ENCODE measurements at regions not wholly inside any gene's neighbourhood (a gene's known extent, or its start where the extent isn't known, plus 50 kb on each side); places are given as distances from the start of the nearest gene placed in this dataset.

GRCh38 chr5:147055850-147056566 lies 177.5 kb upstream of the PPP2R2B start:
- no peak for DNase-seq (ENCODE audit: low read depth, low spot score)
- H3K27me3 ChIP-seq (ENCODE audit: control insufficient read depth in 2 of 2, insufficient read depth in 2 of 2, low read length in 2 of 2), result no peaks in the 10 kb centered on the region
- no peaks in the 10 kb centered on the region for H3K36me3 ChIP-seq (ENCODE audit: control insufficient read depth in 2 of 2, extremely low read depth in 1 of 2, insufficient read depth in 2 of 2, low read length in 2 of 2)
- H3K9ac ChIP-seq (replicated peaks; ENCODE audit: extremely low read depth, insufficient read depth, low read length), result no peak overlapping the region
- no peak overlapping the region for H3K4me3 ChIP-seq (replicated peaks in 1 of 3; ENCODE audit: insufficient read depth in 1 of 3, low read depth in 1 of 3, low read length in 3 of 3)
- H3K79me2 ChIP-seq (ENCODE audit: control insufficient read depth, insufficient read depth, low read length), result no peaks in the 10 kb centered on the region
- ChIA-PET CTCF (interaction anchor here (1.2 to 1.5 kb wide), 2 partner anchors 42 to 133 kb away, joined by 5 to 7 read pairs; no protein-coding TSS in a partner anchor), POLR2A (no interaction called here)
- intact Hi-C loops (cut with micrococcal nuclease) (no loop called here), dilution Hi-C loops (cut with MboI; ENCODE audit: extremely low pct_ligation_motif_present, low sequenced_read_pairs) (no loop called here)
- TF ChIP-seq EZH2 (IDR thresholded peaks at IDR 0.05; ENCODE audit: borderline replicate concordance, low read depth, low read length, severe bottlenecking), result no peak
- no peak for TF ChIP-seq MYC (IDR thresholded peaks at IDR 0.05; ENCODE audit: low read depth, low read length)
- no peak for TF ChIP-seq MAX (IDR thresholded peaks at IDR 0.05; ENCODE audit: insufficient read depth, insufficient read length)
- no peak for TF ChIP-seq FOS (IDR thresholded peaks at IDR 0.05; ENCODE audit: borderline replicate concordance, insufficient read depth, low read length)
- no peak for TF ChIP-seq POLR2A (IDR thresholded peaks at IDR 0.05; ENCODE audit: low read depth, low read length)
- TF ChIP-seq CTCF (IDR thresholded peaks at IDR 0.05; ENCODE audit: extremely low read depth in 1 of 2, insufficient read depth in 1 of 2, low read depth in 1 of 2, low read length in 2 of 2), result no peak
- TF ChIP-seq POLR2AphosphoS5 (IDR thresholded peaks at IDR 0.05; ENCODE audit: insufficient read depth, low read depth, low read length), result no peak
- TF ChIP-seq JUN (IDR thresholded peaks at IDR 0.05; ENCODE audit: borderline replicate concordance, insufficient read depth, insufficient read length, low read depth), result no peak
- TF ChIP-seq GATA2 (IDR thresholded peaks at IDR 0.05; ENCODE audit: insufficient read depth, insufficient read length, low read depth, low read length), result no peak
- no peaks in the 10 kb centered on the region for H3K4me1 ChIP-seq (ENCODE audit: control insufficient read depth, extremely low read depth, insufficient read depth, low read length)
- H3K4me2 ChIP-seq (ENCODE audit: insufficient read depth, low read length), result no peak overlapping the region
- no peak overlapping the region for H3K27ac ChIP-seq (ENCODE audit: insufficient read depth, low read depth, low read length)
- FAIRE-seq, result no peak
- no TSS peak for BruUV-seq (replicated peaks)
- H3K9me3 ChIP-seq (replicated peaks; ENCODE audit: control insufficient read depth, insufficient read depth, low read length), result no peaks in the 10 kb centered on the region
- H2AFZ ChIP-seq (ENCODE audit: low read depth, low read length), result no peak overlapping the region
- H4K20me1 ChIP-seq (replicated peaks; ENCODE audit: control insufficient read depth, extremely low read depth, insufficient read depth, low read length), result no peaks in the 10 kb centered on the region
- no peaks in the 10 kb centered on the region for H3K9me1 ChIP-seq (replicated peaks; ENCODE audit: control insufficient read depth, extremely low read depth, insufficient read depth, low read length)

Data from endothelial cell of umbilical vein (primary cell).